ENCODE measurements at regions not wholly inside any gene's neighbourhood (a gene's known extent, or its start where the extent isn't known, plus 50 kb on each side); places are given as distances from the start of the nearest gene placed in this dataset.
"Not testable (repeated sequence)": the region's sequence is repeated elsewhere in the genome, so short reads cannot be mapped to it uniquely, and the experiment has no call there.

GRCh38 chrX:74098407-74098806 is 205.6 kb upstream of the ZCCHC13 start:
- TF ChIP-seq, protein P1, sequence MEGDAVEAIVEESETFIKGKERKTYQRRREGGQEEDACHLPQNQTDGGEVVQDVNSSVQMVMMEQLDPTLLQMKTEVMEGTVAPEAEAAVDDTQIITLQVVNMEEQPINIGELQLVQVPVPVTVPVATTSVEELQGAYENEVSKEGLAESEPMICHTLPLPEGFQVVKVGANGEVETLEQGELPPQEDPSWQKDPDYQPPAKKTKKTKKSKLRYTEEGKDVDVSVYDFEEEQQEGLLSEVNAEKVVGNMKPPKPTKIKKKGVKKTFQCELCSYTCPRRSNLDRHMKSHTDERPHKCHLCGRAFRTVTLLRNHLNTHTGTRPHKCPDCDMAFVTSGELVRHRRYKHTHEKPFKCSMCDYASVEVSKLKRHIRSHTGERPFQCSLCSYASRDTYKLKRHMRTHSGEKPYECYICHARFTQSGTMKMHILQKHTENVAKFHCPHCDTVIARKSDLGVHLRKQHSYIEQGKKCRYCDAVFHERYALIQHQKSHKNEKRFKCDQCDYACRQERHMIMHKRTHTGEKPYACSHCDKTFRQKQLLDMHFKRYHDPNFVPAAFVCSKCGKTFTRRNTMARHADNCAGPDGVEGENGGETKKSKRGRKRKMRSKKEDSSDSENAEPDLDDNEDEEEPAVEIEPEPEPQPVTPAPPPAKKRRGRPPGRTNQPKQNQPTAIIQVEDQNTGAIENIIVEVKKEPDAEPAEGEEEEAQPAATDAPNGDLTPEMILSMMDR (conservative IDR thresholded peaks at IDR 0.05; ENCODE audit: low read depth, low read length): not testable (repeated sequence)
- not testable (repeated sequence) for TF ChIP-seq RAD21 (IDR thresholded peaks at IDR 0.05; ENCODE audit: low read length); POLR2A (IDR thresholded peaks at IDR 0.05; ENCODE audit: low read depth, low read length); SMC3 (IDR thresholded peaks at IDR 0.05; ENCODE audit: low read depth, low read length); MAFK (IDR thresholded peaks at IDR 0.05; ENCODE audit: low read depth, low read length); USF2 (IDR thresholded peaks at IDR 0.05; ENCODE audit: low read depth, low read length); FOS (IDR thresholded peaks at IDR 0.05; ENCODE audit: low read depth, low read length); MAZ (IDR thresholded peaks at IDR 0.05; ENCODE audit: borderline replicate concordance, low read depth, low read length); MXI1 (IDR thresholded peaks at IDR 0.05; ENCODE audit: borderline replicate concordance, low read depth, low read length); BHLHE40 (IDR thresholded peaks at IDR 0.05; ENCODE audit: low read depth, low read length); CEBPB (IDR thresholded peaks at IDR 0.05; ENCODE audit: low read depth, low read length); ELK1 (IDR thresholded peaks at IDR 0.05; ENCODE audit: borderline replicate concordance, low read depth, low read length); NFE2L2 (IDR thresholded peaks at IDR 0.05; ENCODE audit: low read depth, low read length)

Measured in IMR-90 (cell line).